HepG2 (cell line): ENCODE measurements at regions not wholly inside any gene's neighbourhood (a gene's known extent, or its start where the extent isn't known, plus 50 kb on each side); places are given as distances from the start of the nearest gene placed in this dataset.

ENCODE experiments used
- ATAC-seq: fragments of 200-7000 bp; cut with Tn5 transposase; 3 replicates; pipeline ENCODE4 v1.9.1; 2020; ENCODE audit warnings: mild to moderate bottlenecking, moderate library complexity
- BruUV-seq: library from RNA; stranded (reverse); fragments of 400-500 nt; replicated peaks from 2 replicates; lab custom pipeline; 2021; lab: Mats Ljungman, UMichigan
- CTCF ChIA-PET: fragments of 300-600 bp; formaldehyde crosslinking; extraction: SDS; loops from one replicate; lab custom pipeline; 2021; ENCODE audit warnings: low total read pairs, inconsistent platforms, low intra/inter-chr PET ratio; lab: Yijun Ruan, JAX
- POLR2A ChIA-PET: fragments of 350-600 bp; sonication (Branson Sonifier 250); formaldehyde crosslinking; loops from one replicate; lab custom pipeline; 2020; ENCODE audit warnings: antibody characterized with exemption, inconsistent platforms; lab: Yijun Ruan, JAX
- DNase-seq: peaks from one replicate; pipeline ENCODE4 v3.0.0-alpha.2; 2015; ENCODE audit warnings: low spot score
- FAIRE-seq: peaks from 3 replicates; lab custom pipeline; 2011; peaks lifted over from hg19 to GRCh38; lab: Jason Lieb, UNC
- H2AFZ ChIP-seq: one replicate; pipeline ENCODE4 v1.6.1; 2011; ENCODE audit warnings: low read length, inconsistent platforms
- H3K27ac ChIP-seq: fragments of 300-600 bp; 3 replicates; pipeline ENCODE4 v1.8.0; 2011; ENCODE audit warnings: mixed run types, mild to moderate bottlenecking, mixed read lengths, low read length, inconsistent platforms; ENCODE audit not compliant: insufficient read depth; ENCODE audit errors: extremely low read length
- H3K27me3 ChIP-seq, 2 experiments: fragments of 200-600 bp in 1 of 2; 2 replicates in 1 of 2; 3 replicates in 1 of 2; pipeline versions ENCODE4 v1.6.0 to v1.8.0; 2011; ENCODE audit warnings: low read length in 2 of 2, mild to moderate bottlenecking in 2 of 2, moderate library complexity in 2 of 2, inconsistent platforms in 1 of 2; ENCODE audit not compliant: insufficient read depth in 2 of 2, control insufficient read depth in 1 of 2
- H3K36me3 ChIP-seq, 2 experiments: fragments of 200-600 bp in 1 of 2; replicated peaks in 1 of 2; 2 replicates in 1 of 2; 3 replicates in 1 of 2; pipeline versions ENCODE4 v1.5.1 to v1.8.0; 2011; ENCODE audit warnings: low read length in 2 of 2, inconsistent platforms in 1 of 2; ENCODE audit not compliant: insufficient read depth in 2 of 2, control insufficient read depth in 1 of 2
- H3K4me1 ChIP-seq: 2 replicates; pipeline ENCODE4 v1.5.1; 2012; ENCODE audit warnings: low read length, inconsistent platforms; ENCODE audit not compliant: insufficient read depth
- H3K4me2 ChIP-seq: 2 replicates; pipeline ENCODE4 v1.6.0; 2011; ENCODE audit warnings: low read depth, low read length, inconsistent platforms
- H3K4me3 ChIP-seq, 3 experiments: fragments of 200-600 bp in 1 of 3; sonication (generic), shearing (Covaris generic) in 1 of 3; replicated peaks in 1 of 3; 2 replicates each; pipeline ENCODE4 v1.5.1; 2011 to 2016; ENCODE audit warnings: low read length in 3 of 3, inconsistent platforms in 2 of 3, low read depth in 2 of 3, mild to moderate bottlenecking in 2 of 3, control low read depth in 1 of 3, mixed read lengths in 1 of 3; ENCODE audit not compliant: insufficient read depth in 1 of 3
- H3K79me2 ChIP-seq: one replicate; pipeline ENCODE4 v1.6.1; 2011; ENCODE audit warnings: low read length, inconsistent platforms; ENCODE audit not compliant: insufficient read depth
- H3K9ac ChIP-seq: 2 replicates; pipeline ENCODE4 v1.6.0; 2011; ENCODE audit warnings: mild to moderate bottlenecking, low read depth, low read length, inconsistent platforms; ENCODE audit not compliant: insufficient read depth
- H3K9me3 ChIP-seq: 2 replicates; pipeline ENCODE4 v1.5.1; 2012; ENCODE audit warnings: mild to moderate bottlenecking, low read length
- H4K20me1 ChIP-seq: 2 replicates; pipeline ENCODE4 v1.6.0; 2011; ENCODE audit warnings: inconsistent platforms, mild to moderate bottlenecking, low read length, moderate library complexity; ENCODE audit not compliant: insufficient read depth
- ARID2 ChIP-seq: sonication (generic); formaldehyde crosslinking; IDR thresholded peaks from 2 replicates; pipeline ENCODE4 v1.8.1; 2022; ENCODE audit warnings: mild to moderate bottlenecking, missing genetic modification reagents, borderline replicate concordance
- DNMT1 ChIP-seq: sonication (generic); formaldehyde crosslinking; IDR thresholded peaks from 2 replicates; pipeline ENCODE4 v1.5.1; 2020; ENCODE audit warnings: mild to moderate bottlenecking, missing genetic modification reagents
- GRHL1 ChIP-seq: sonication (generic); formaldehyde crosslinking; conservative IDR thresholded peaks from 2 replicates; pipeline ENCODE4 v1.8.0; 2022; ENCODE audit warnings: missing genetic modification reagents
- GTF3A ChIP-seq: sonication (generic); formaldehyde crosslinking; conservative IDR thresholded peaks from 2 replicates; pipeline ENCODE4 v1.4.0; 2020; ENCODE audit warnings: mild to moderate bottlenecking, missing genetic modification reagents
- HIVEP1 ChIP-seq: sonication (generic); formaldehyde crosslinking; IDR thresholded peaks from 2 replicates; pipeline ENCODE4 v1.4.0; 2020; ENCODE audit warnings: mild to moderate bottlenecking, missing genetic modification reagents
- IKZF4 ChIP-seq: sonication (generic); formaldehyde crosslinking; IDR thresholded peaks from 2 replicates; pipeline ENCODE4 v1.5.1; 2020; ENCODE audit warnings: borderline replicate concordance, mild to moderate bottlenecking, low read depth, missing genetic modification reagents; ENCODE audit errors: not compliant biosample characterization
- NR1H2 ChIP-seq: sonication (generic); formaldehyde crosslinking; IDR thresholded peaks from 2 replicates; pipeline ENCODE4 v1.8.1; 2022; ENCODE audit warnings: low read depth, missing genetic modification reagents, borderline replicate concordance
- PBX3 ChIP-seq: sonication (generic); formaldehyde crosslinking; IDR thresholded peaks from 2 replicates; pipeline ENCODE4 v1.8.1; 2023; ENCODE audit warnings: missing genetic modification reagents, inconsistent platforms, borderline replicate concordance
- RAD21 ChIP-seq: fragments of 450-650 bp; formaldehyde crosslinking; IDR thresholded peaks from 2 replicates; pipeline ENCODE4 v1.5.0; 2020; ENCODE audit warnings: mild to moderate bottlenecking
- RORA ChIP-seq: sonication (generic); formaldehyde crosslinking; IDR thresholded peaks from 2 replicates; pipeline ENCODE4 v1.5.0; 2020; ENCODE audit warnings: mild to moderate bottlenecking, missing genetic modification reagents, moderate library complexity
- SYNCRIP ChIP-seq: fragments of 200-400 bp; formaldehyde crosslinking; IDR thresholded peaks from 2 replicates; pipeline ENCODE4 v1.6.1; 2018; ENCODE audit warnings: mild to moderate bottlenecking, low read depth, low read length; ENCODE audit not compliant: insufficient read depth
- U2AF2 ChIP-seq: fragments of 200-400 bp; formaldehyde crosslinking; IDR thresholded peaks from 2 replicates; pipeline ENCODE4 v1.6.1; 2017; ENCODE audit warnings: low read depth, mild to moderate bottlenecking, low read length
- ZNF350 ChIP-seq: sonication (generic); formaldehyde crosslinking; IDR thresholded peaks from 2 replicates; pipeline ENCODE4 v1.4.0; 2020; ENCODE audit warnings: mild to moderate bottlenecking, low read depth, missing genetic modification reagents, borderline replicate concordance
- ZNF354B ChIP-seq: sonication (generic); formaldehyde crosslinking; IDR thresholded peaks from 2 replicates; pipeline ENCODE4 v1.8.0; 2022; ENCODE audit warnings: mild to moderate bottlenecking, missing genetic modification reagents
- ZNF460 ChIP-seq: sonication (generic); formaldehyde crosslinking; IDR thresholded peaks from 2 replicates; pipeline ENCODE4 v1.5.1; 2020; ENCODE audit warnings: missing genetic modification reagents, mild to moderate bottlenecking, borderline replicate concordance
- ZNF564 ChIP-seq: sonication (generic); formaldehyde crosslinking; IDR thresholded peaks from 2 replicates; pipeline ENCODE4 v1.8.1; 2023; ENCODE audit warnings: mild to moderate bottlenecking, missing genetic modification reagents
- ZNF878 ChIP-seq: sonication (generic); formaldehyde crosslinking; IDR thresholded peaks from 2 replicates; pipeline ENCODE4 v1.8.1; 2023; ENCODE audit warnings: mild to moderate bottlenecking, missing genetic modification reagents, moderate library complexity
- WGBS: methylation state at CpG from one replicate; pipeline ENCODE4 v1.1.6; 2017; ENCODE audit warnings: low lambda C conversion rate; 5-methylcytosine and 5-hydroxymethylcytosine counted together
- in situ Hi-C: cut with HindIII; loops from 2 replicates; pipeline ENCODE4 v1.10.0; 2017; ENCODE audit warnings: low pct_unique_long_range_greater_than_20kb; ENCODE audit not compliant: extremely low pct_ligation_motif_present
- intact Hi-C: fragments of 100-400 bp; cut with micrococcal nuclease; formaldehyde crosslinking; loops from one replicate; pipeline ENCODE4 v1.10.0; 2022; ENCODE audit not compliant: unreplicated experiment

GRCh38 chr18:61697306-61697909 lies 195.4 kb downstream of the RNF152 start:
- Histone ChIP-seq H2AFZ (no peak overlapping the region), H3K79me2 (no peaks in the 10 kb centered on the region), H3K9ac (no peak overlapping the region), H3K36me3 (no peaks in the 10 kb centered on the region), H3K27ac (no peak overlapping the region), H3K4me1 (no peaks in the 10 kb centered on the region), H3K4me3 (no peak overlapping the region), H3K27me3 (no peaks in the 10 kb centered on the region), H3K9me3 (no peaks in the 10 kb centered on the region), H4K20me1 (no peaks in the 10 kb centered on the region), H3K4me2 (no peak overlapping the region)
- DNase-seq (no peak), FAIRE-seq (no peak), ATAC-seq (no peak)
- 4% methylated on average over 2 of the region's 2 CpGs for WGBS
- TF ChIP-seq RAD21 (CRISPR knock-in tag) (no peak), RORA (CRISPR knock-in tag) (no peak), SYNCRIP (no peak), HIVEP1 (CRISPR knock-in tag) (no peak), U2AF2 (no peak)
- in situ Hi-C loops: no loop called here
- POLR2A ChIA-PET: no interaction called here
- intact Hi-C loops: no loop called here
- no TSS peak for BruUV-seq
- CTCF ChIA-PET: no interaction called here

GRCh38 chr18:61694236-61694635 lies 198.6 kb downstream of the RNF152 start:
- CTCF ChIA-PET: no interaction called here
- Histone ChIP-seq H3K4me3 (no peak overlapping the region), H2AFZ (no peak overlapping the region), H3K27ac (no peak overlapping the region), H3K79me2 (no peaks in the 10 kb centered on the region), H3K9ac (no peak overlapping the region), H3K4me2 (no peak overlapping the region), H3K27me3 (no peaks in the 10 kb centered on the region), H3K9me3 (no peaks in the 10 kb centered on the region), H3K4me1 (no peaks in the 10 kb centered on the region), H4K20me1 (no peaks in the 10 kb centered on the region), H3K36me3 (no peaks in the 10 kb centered on the region)
- 0% methylated on average over 3 of the region's 3 CpGs for WGBS
- no peak for DNase-seq
- no peak for ATAC-seq
- POLR2A ChIA-PET: no interaction called here
- BruUV-seq: no TSS peak
- no peak for FAIRE-seq
- in situ Hi-C loops: no loop called here
- intact Hi-C loops: no loop called here
- TF ChIP-seq ZNF878 (CRISPR knock-in tag) (no peak), ARID2 (CRISPR knock-in tag) (no peak), GRHL1 (CRISPR knock-in tag) (no peak), PBX3 (CRISPR knock-in tag) (no peak), ZNF350 (CRISPR knock-in tag) (no peak), ZNF564 (CRISPR knock-in tag) (no peak), DNMT1 (CRISPR knock-in tag) (no peak), IKZF4 (CRISPR knock-in tag) (no peak), GTF3A (no peak), ZNF460 (no peak), ZNF354B (CRISPR knock-in tag) (no peak), RORA (CRISPR knock-in tag) (no peak), NR1H2 (no peak)
